GM12878 (cell line): ENCODE measurements at regions not wholly inside any gene's neighbourhood (a gene's known extent, or its start where the extent isn't known, plus 50 kb on each side); places are given as distances from the start of the nearest gene placed in this dataset.

Experiments
- ATAC-seq: fragments of 200-7000 bp; cut with Tn5 transposase; 3 replicates; pipeline ENCODE4 v1.9.1; 2020; ENCODE audit warnings: mild to moderate bottlenecking, moderate library complexity
- BruUV-seq: library from RNA; stranded (reverse); fragments of 400-500 nt; replicated peaks from 2 replicates; lab custom pipeline; 2021; lab: Mats Ljungman, UMichigan
- CTCF ChIA-PET: fragments of 300-600 bp; sonication (Branson Sonifier 250); formaldehyde crosslinking; extraction: SDS; loops from one replicate; lab custom pipeline; 2021; ENCODE audit warnings: inconsistent platforms; lab: Yijun Ruan, JAX
- POLR2A ChIA-PET: fragments of 350-600 bp; formaldehyde crosslinking; extraction: SDS; loops from one replicate; lab custom pipeline; 2021; ENCODE audit warnings: inconsistent platforms; lab: Charles Lee
- RAD21 ChIA-PET: fragments of 300-600 bp; sonication (Branson Sonifier 250); formaldehyde crosslinking; loops from one replicate; lab custom pipeline; 2023; ENCODE audit warnings: antibody characterized with exemption; ENCODE audit not compliant: unreplicated experiment; lab: Charles Lee
- SMC1A ChIA-PET: fragments of 300-600 bp; sonication (Branson Sonifier 250); formaldehyde crosslinking; loops from one replicate; lab custom pipeline; 2023; ENCODE audit not compliant: unreplicated experiment, uncharacterized antibody; lab: Charles Lee
- DNase-seq: peaks from one replicate; pipeline ENCODE4 v3.0.0-alpha.2; 2011; ENCODE audit warnings: low read depth, low spot score
- FAIRE-seq: peaks from 3 replicates; lab custom pipeline; 2011; peaks lifted over from hg19 to GRCh38; lab: Jason Lieb, UNC
- H2AFZ ChIP-seq: 2 replicates; pipeline ENCODE4 v1.6.0; 2011; ENCODE audit warnings: low read depth, low read length, control low read depth; ENCODE audit not compliant: control insufficient read depth
- H3K27ac ChIP-seq: 2 replicates; pipeline ENCODE4 v1.5.1; 2011; ENCODE audit warnings: control low read depth; ENCODE audit not compliant: control insufficient read depth, insufficient read depth
- H3K27me3 ChIP-seq, 2 experiments: replicated peaks in 1 of 2; 2 replicates each; pipeline versions ENCODE4 v1.6.0 to v1.6.1; 2011; ENCODE audit warnings: low read length in 1 of 2; ENCODE audit not compliant: control insufficient read depth in 2 of 2, insufficient read depth in 2 of 2
- H3K36me3 ChIP-seq, 2 experiments: 2 replicates each; pipeline ENCODE4 v1.5.1; 2011; ENCODE audit warnings: low read length in 1 of 2; ENCODE audit not compliant: control insufficient read depth in 2 of 2, insufficient read depth in 2 of 2
- H3K4me1 ChIP-seq: 2 replicates; pipeline ENCODE4 v1.6.1; 2011; ENCODE audit warnings: mild to moderate bottlenecking, low read length, moderate library complexity, mixed read lengths; ENCODE audit not compliant: control insufficient read depth, insufficient read depth
- H3K4me2 ChIP-seq: 2 replicates; pipeline ENCODE4 v1.6.0; 2011; ENCODE audit warnings: control low read depth; ENCODE audit not compliant: control insufficient read depth, insufficient read depth
- H3K4me3 ChIP-seq: fragments of 200-600 bp; sonication (generic); 2 replicates; pipeline ENCODE4 v1.5.1; 2016
- H3K79me2 ChIP-seq: 2 replicates; pipeline ENCODE4 v1.6.0; 2011; ENCODE audit warnings: low read length; ENCODE audit not compliant: control insufficient read depth, insufficient read depth
- H3K9ac ChIP-seq: 2 replicates; pipeline ENCODE4 v1.8.0; 2011; ENCODE audit warnings: low read length, control low read depth, mixed read lengths; ENCODE audit not compliant: control insufficient read depth, insufficient read depth
- H3K9me3 ChIP-seq: replicated peaks from 3 replicates; pipeline ENCODE4 v1.5.1; 2011; ENCODE audit warnings: mild to moderate bottlenecking, low read length; ENCODE audit not compliant: control insufficient read depth, insufficient read depth
- H4K20me1 ChIP-seq: 2 replicates; pipeline ENCODE4 v1.6.0; 2011; ENCODE audit not compliant: control insufficient read depth, insufficient read depth
- ATF7 ChIP-seq: fragments of 450-650 bp; IDR thresholded peaks from 2 replicates; pipeline ENCODE4 v1.6.1; 2016; ENCODE audit warnings: low read depth, mild to moderate bottlenecking
- BCL11A ChIP-seq: IDR thresholded peaks from 2 replicates; pipeline ENCODE4 v1.6.1; 2011; ENCODE audit warnings: low read depth, low read length
- E2F4 ChIP-seq: IDR thresholded peaks from 2 replicates; pipeline ENCODE4 v1.6.1; 2012; ENCODE audit warnings: low read depth, low read length, improper control_type of control experiment
- E4F1 ChIP-seq: fragments of 450-650 bp; IDR thresholded peaks from 2 replicates; pipeline ENCODE4 v1.6.1; 2018; ENCODE audit warnings: borderline replicate concordance, mild to moderate bottlenecking; ENCODE audit not compliant: partially characterized antibody
- IRF4 ChIP-seq: IDR thresholded peaks from 2 replicates; pipeline ENCODE4 v1.6.1; 2011; ENCODE audit warnings: low read depth, low read length
- JUNB ChIP-seq: IDR thresholded peaks from 2 replicates; pipeline ENCODE4 v1.6.1; 2016; ENCODE audit warnings: antibody characterized with exemption, mild to moderate bottlenecking
- KDM1A ChIP-seq: fragments of 200-600 bp; sonication (generic); IDR thresholded peaks from 2 replicates; pipeline ENCODE4 v1.6.1; 2016; ENCODE audit warnings: borderline replicate concordance
- MTA2 ChIP-seq: fragments of 450-650 bp; IDR thresholded peaks from 2 replicates; pipeline ENCODE4 v1.6.1; 2016; ENCODE audit warnings: low read depth, mild to moderate bottlenecking, moderate library complexity
- NFXL1 ChIP-seq: fragments of 450-650 bp; IDR thresholded peaks from 2 replicates; pipeline ENCODE4 v1.6.1; 2017; ENCODE audit warnings: antibody characterized with exemption, mild to moderate bottlenecking, borderline replicate concordance
- NRF1 ChIP-seq: conservative IDR thresholded peaks from 2 replicates; pipeline ENCODE4 v1.6.1; 2011; ENCODE audit warnings: mild to moderate bottlenecking, low read depth, low read length, improper control_type of control experiment
- POLR2A ChIP-seq: IDR thresholded peaks from 2 replicates; pipeline ENCODE4 v1.6.1; 2011; ENCODE audit warnings: low read depth, mild to moderate bottlenecking, low read length
- RAD51 ChIP-seq: fragments of 450-650 bp; IDR thresholded peaks from 2 replicates; pipeline ENCODE4 v1.6.1; 2016; ENCODE audit warnings: moderate library complexity, mild to moderate bottlenecking, inconsistent platforms
- RB1 ChIP-seq: fragments of 450-650 bp; formaldehyde crosslinking; IDR thresholded peaks from 2 replicates; pipeline ENCODE4 v1.6.1; 2017; ENCODE audit warnings: mild to moderate bottlenecking, borderline replicate concordance
- RCOR1 ChIP-seq: conservative IDR thresholded peaks from 2 replicates; pipeline ENCODE4 v1.6.1; 2012; ENCODE audit warnings: low read depth, low read length, improper control_type of control experiment
- SKIL ChIP-seq: fragments of 450-650 bp; IDR thresholded peaks from 2 replicates; pipeline ENCODE4 v1.6.1; 2017; ENCODE audit warnings: mild to moderate bottlenecking, low read depth, inconsistent platforms; ENCODE audit not compliant: poor library complexity, severe bottlenecking
- SPI1 ChIP-seq: IDR thresholded peaks from 2 replicates; pipeline ENCODE4 v1.6.1; 2011; ENCODE audit warnings: low read depth, mild to moderate bottlenecking, low read length, moderate library complexity, borderline replicate concordance; ENCODE audit not compliant: insufficient read depth
- ZNF217 ChIP-seq: fragments of 450-650 bp; IDR thresholded peaks from 2 replicates; pipeline ENCODE4 v1.6.1; 2017; ENCODE audit warnings: antibody characterized with exemption, mild to moderate bottlenecking
- ZNF274 ChIP-seq: IDR thresholded peaks from one replicate; pipeline ENCODE4 v1.8.0; 2011; ENCODE audit not compliant: insufficient read length, insufficient read depth
- ZNF384 ChIP-seq: IDR thresholded peaks from 2 replicates; pipeline ENCODE4 v1.6.1; 2012; ENCODE audit warnings: low read depth, mild to moderate bottlenecking, low read length, improper control_type of control experiment, borderline replicate concordance
- ZSCAN29 ChIP-seq: fragments of 450-650 bp; IDR thresholded peaks from 2 replicates; pipeline ENCODE4 v1.6.1; 2017; ENCODE audit warnings: mild to moderate bottlenecking, moderate library complexity
- ZZZ3 ChIP-seq: IDR thresholded peaks from 2 replicates; pipeline ENCODE4 v1.6.1; 2011; ENCODE audit warnings: low read depth; ENCODE audit not compliant: control insufficient read depth, insufficient read length
- WGBS: methylation state at CpG from one replicate; pipeline ENCODE4 v1.1.6; 2016; ENCODE audit warnings: low lambda C conversion rate; ENCODE audit not compliant: insufficient replicate concordance, insufficient coverage; ENCODE audit errors: missing lambda C conversion rate; 5-methylcytosine and 5-hydroxymethylcytosine counted together
- in situ Hi-C: fragments of 300-500 bp; cut with MboI; formaldehyde crosslinking; loops from 9 replicates; pipeline ENCODE4 v1.14.3; 2018; ENCODE audit warnings: mixed read lengths
- intact Hi-C: fragments of 100-400 bp; cut with micrococcal nuclease; formaldehyde crosslinking; loops from one replicate; pipeline ENCODE4 v1.14.2; 2022; ENCODE audit not compliant: unreplicated experiment

- peak; percentile 58 for DNase-seq
- no peaks in the 10 kb centered on the region for H3K79me2 ChIP-seq
- POLR2A ChIA-PET: interaction anchor here (0.5 to 1.5 kb wide), 5 partner anchors 32 to 123 kb away, joined by 3 read pairs; no protein-coding TSS in a partner anchor
- BruUV-seq: TSS peak; percentile 88
- H3K4me2 ChIP-seq: peak overlapping the region; percentile 90
- H3K4me1 ChIP-seq: peaks cover 11% of the 10 kb centered on the region
- peak overlapping the region; percentile 37; the same call in 1 of the 2 replicates for H3K4me3 ChIP-seq
- H3K9me3 ChIP-seq: no peaks in the 10 kb centered on the region; the same call in 2 of the 3 replicates
- H2AFZ ChIP-seq: peak overlapping the region; percentile 89
- WGBS: 2% methylated on average over 8 of the region's 8 CpGs
- peak overlapping the region; percentile 69 for H3K9ac ChIP-seq
- peak; percentile 13 for FAIRE-seq
- CTCF ChIA-PET: interaction anchor here (1.2 kb wide), 1 partner anchor 113 kb away, joined by 3 read pairs; no protein-coding TSS in a partner anchor
- in situ Hi-C loops: no loop called here
- H3K36me3 ChIP-seq: no peaks in the 10 kb centered on the region
- intact Hi-C loops: no loop called here
- H4K20me1 ChIP-seq: no peaks in the 10 kb centered on the region
- no peaks in the 10 kb centered on the region for H3K27me3 ChIP-seq
- RAD21 ChIA-PET: interaction anchor here (1.1 to 1.9 kb wide), 5 partner anchors 9 to 205 kb away, joined by 4 to 6 read pairs (median 5); no protein-coding TSS in a partner anchor
- SMC1A ChIA-PET: interaction anchor here (0.6 to 3.1 kb wide), 11 partner anchors 9 to 108 kb away, joined by 3 to 16 read pairs (median 5); no protein-coding TSS in a partner anchor
- H3K27ac ChIP-seq: peak overlapping the region; percentile 88
- ATAC-seq: peak; percentile 93
- 0 out of 2 replicates have a peak, but pooled peaks have one; percentile 41 for TF ChIP-seq POLR2A
- TF ChIP-seq RCOR1: no peak
- TF ChIP-seq KDM1A: no peak
- no peak for TF ChIP-seq ZNF384
- no peak for TF ChIP-seq RB1
- no peak for TF ChIP-seq ZNF274
- TF ChIP-seq MTA2: 0 out of 2 replicates have a peak, but pooled peaks have one; percentile 64
- no peak for TF ChIP-seq E4F1
- 0 out of 2 replicates have a peak, but pooled peaks have one; percentile 18 for TF ChIP-seq ATF7
- TF ChIP-seq RAD51: no peak
- TF ChIP-seq E2F4: no peak
- TF ChIP-seq SKIL: peak; percentile 65
- TF ChIP-seq NRF1: no peak
- TF ChIP-seq ZZZ3: no peak
- TF ChIP-seq IRF4: no peak
- no peak for TF ChIP-seq JUNB
- TF ChIP-seq SPI1: peak; percentile 96
- TF ChIP-seq ZNF217: peak; percentile 24; the same call in 1 of the 2 replicates
- peak; percentile 86 for TF ChIP-seq ZSCAN29
- TF ChIP-seq BCL11A: 0 out of 2 replicates have a peak, but pooled peaks have one; percentile 30
- no peak for TF ChIP-seq NFXL1
Measured at GRCh38 chr2:171210864-171211431, 50.3 kb upstream of the TLK1 start.
